NCI-H524 treated with DMSO at 0.1 percent for 48 hours (cell line): ENCODE measurements at regions not wholly inside any gene's neighbourhood (a gene's known extent, or its start where the extent isn't known, plus 50 kb on each side); places are given as distances from the start of the nearest gene placed in this dataset.
"Not testable (repeated sequence)": the region's sequence is repeated elsewhere in the genome, so short reads cannot be mapped to it uniquely, and the experiment has no call there.

Source experiments
- DNase-seq: peaks from one replicate; lab custom pipeline; 2025; lab: John Stamatoyannopoulos, UW

DNA sequence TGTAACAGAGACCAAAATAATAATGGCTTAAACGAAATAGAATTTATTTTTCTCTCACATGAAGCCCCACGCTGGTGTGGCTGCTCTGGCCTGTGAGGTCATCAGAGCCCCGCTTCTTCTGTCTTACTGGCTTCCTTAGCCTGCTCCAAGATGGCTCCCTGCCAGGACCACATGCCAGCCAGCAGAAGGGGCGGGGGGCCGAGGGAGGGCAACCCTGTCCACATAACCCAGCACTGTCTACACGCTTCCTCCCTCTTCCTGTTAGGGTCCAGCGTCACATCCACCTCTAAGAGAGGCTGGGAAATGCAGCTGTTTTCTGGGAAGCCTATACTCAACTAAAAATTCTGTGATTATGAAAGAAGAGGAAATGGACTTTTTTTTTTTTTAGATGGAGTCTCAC lies 107.9 kb upstream of the DLG1 start:
- DNase-seq = no peak

- no peak for DNase-seq
These were observed 106.3 kb upstream of the DLG1 start for GRCh38 chr3:197404754-197405153.

DNA sequence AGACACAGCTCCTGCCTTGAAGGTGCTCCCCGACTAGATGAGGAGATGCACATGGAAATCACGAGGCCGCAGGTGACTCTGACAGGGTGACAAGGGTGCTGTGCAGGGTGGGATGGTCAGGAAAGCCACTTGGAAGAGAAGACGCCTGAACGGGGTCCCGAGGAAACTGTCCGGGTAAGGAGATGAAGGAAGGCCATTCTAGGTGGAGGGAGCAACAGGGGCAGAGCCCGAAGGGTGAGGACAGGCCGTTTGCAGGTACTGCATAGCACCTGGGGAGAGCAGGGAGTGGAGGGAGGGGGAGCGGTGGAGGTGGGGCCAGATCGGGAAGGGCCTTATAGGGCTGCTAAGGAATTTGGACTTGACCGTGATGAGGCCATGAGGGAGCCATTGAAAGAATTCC lies 105.6 kb upstream of the DLG1 start:
- DNase-seq = no peak

GRCh38 chr3:197402401-197402800 lies 104.0 kb upstream of the DLG1 start:
- DNase-seq = not testable (repeated sequence)

GRCh38 chr3:197399486-197399885 lies 101.1 kb upstream of the DLG1 start:
- no peak for DNase-seq

- DNase-seq = no peak
These were observed 100.0 kb upstream of the DLG1 start for GRCh38 chr3:197398286-197398878.

- no peak for DNase-seq
These were observed 99.4 kb upstream of the DLG1 start for GRCh38 chr3:197397838-197398237.

DNA sequence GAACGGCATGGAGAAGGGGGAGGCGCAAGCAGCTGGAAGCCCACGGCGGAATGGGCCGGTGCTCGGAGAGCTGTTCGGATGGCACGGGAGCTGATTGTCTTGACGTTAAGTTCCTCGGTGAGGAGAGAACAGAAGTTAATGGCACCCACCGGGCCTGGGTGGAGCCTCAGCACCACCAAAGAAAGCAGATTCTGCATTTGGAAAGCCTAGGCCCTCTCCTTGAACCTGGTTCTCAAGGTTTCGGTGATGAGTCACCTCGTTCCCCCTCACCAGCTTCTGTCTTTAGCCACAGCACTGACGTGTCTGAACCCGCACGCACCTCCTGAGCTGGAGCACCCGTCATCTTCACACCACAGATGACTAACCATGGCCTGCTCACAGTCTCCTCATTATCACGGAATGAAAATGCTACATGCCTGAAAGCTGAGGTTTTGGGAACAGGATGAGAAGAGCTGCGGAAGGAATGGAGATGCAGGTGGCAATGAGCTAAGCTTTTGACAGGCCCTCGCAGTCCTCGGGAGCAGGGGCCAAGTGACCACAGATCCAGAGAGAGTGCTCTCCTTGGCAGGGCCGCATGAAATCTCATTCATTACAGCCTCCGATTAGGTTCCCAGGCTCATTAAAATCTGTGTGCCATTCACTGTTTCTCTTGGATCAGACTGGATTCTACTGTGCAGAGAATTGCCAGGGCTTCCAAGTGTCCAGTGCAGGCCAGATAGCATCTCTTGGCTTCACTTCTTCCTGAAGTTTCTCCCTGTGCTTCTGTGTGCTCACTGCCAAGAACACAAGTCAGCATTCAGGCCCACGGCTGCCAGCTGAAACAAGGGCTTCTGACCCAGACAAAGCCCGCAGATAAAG lies 96.3 kb upstream of the DLG1 start:
- DNase-seq = no peak

DNA sequence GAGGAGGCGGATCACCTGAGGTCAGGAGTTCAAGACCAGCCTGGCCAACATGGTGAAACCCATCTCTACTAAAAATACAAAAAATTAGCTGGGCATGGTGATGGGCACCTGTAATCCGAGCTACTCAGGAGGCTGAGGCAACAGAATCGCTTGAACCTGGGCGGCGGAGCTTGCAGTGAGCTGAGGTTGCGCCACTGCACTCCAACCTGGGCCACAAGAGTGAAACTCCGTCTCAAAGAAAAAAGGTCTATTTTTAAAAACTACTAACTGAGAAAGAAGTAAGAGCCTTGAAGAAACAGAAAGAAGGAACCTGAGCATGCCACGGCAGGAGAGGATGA lies 95.7 kb upstream of the DLG1 start:
- DNase-seq = not testable (repeated sequence)

GRCh38 chr3:197393711-197394110 lies 95.3 kb upstream of the DLG1 start:
- no peak for DNase-seq

GRCh38 chr3:197392961-197393360 lies 94.5 kb upstream of the DLG1 start:
- no peak for DNase-seq

GRCh38 chr3:197381371-197381770 lies 83.0 kb upstream of the DLG1 start:
- DNase-seq = no peak

- DNase-seq = no peak
These were observed 82.4 kb upstream of the DLG1 start for GRCh38 chr3:197380786-197381185.

DNA sequence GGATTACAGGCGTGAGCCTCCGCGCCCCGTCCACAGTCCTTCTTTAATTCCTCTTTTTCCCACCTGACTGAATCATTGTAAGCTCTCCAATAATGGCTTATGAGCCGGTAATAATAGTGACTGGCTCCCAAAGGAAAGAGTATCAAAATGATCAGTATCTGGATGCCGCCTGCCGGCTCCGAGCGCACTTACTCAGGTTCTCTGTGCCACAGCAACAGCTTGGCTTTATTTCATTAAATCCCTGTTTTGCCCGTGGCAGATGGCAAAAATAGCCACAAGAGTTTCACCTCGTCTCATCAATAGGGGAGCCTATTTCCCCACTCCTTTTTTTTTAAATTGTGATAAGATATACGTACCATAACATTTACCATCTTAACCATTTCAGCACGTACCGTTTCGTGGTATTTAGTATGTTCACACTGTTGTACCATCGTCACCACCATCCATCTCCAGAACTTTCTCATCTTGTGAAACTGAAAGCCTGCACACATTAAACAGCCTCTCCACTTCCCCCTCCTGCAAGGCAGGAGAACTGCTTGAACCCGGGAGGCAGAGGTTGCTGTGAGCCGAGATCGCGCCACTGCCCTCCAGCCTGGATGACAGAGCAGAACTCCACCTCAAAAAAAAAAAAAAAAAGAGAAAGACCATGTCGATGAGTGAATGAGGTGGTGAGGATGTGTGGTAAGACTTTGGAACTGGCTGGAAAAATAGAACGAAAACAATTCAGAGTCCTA lies 80.7 kb upstream of the DLG1 start:
- peak; percentile 91 for DNase-seq

DNA sequence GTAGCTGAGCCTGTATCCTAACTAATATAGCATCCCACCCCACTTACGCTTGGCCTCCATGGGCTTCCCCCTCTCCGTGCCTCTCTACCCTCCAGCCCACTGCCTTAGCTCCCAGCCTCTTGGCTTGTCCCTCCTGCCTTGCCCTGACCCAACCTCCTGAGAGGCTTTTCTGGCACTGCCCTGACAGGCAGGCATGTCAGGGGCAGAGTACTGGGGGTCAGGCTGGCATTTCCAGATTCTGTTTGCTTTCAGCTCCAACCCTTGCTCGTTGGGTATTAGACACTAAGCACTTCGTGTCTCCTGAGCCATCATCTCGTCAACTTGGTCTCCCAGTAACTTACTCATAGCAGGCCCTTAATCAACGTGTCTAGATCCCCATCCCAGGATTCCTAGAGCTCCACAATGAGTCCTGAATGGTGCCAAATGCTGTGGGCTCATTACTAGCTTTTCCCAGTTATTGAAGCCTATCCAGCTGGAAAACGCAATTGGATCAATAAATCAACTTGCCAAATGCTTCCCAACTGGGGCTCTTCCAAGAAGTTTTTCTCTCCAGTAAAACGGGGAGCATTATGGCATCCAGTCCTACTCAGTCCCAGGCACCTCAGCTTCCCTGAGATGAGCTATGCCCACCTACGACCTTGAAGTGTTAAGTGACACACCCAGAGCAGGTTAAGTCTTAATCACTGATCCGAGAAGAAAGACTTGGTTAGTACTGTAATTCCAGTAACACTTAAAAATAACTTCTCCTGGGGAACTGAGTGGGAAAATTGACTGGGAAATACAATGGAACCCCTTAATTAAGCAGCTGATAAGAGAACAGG lies 78.5 kb upstream of the DLG1 start:
- DNase-seq = no peak

DNA sequence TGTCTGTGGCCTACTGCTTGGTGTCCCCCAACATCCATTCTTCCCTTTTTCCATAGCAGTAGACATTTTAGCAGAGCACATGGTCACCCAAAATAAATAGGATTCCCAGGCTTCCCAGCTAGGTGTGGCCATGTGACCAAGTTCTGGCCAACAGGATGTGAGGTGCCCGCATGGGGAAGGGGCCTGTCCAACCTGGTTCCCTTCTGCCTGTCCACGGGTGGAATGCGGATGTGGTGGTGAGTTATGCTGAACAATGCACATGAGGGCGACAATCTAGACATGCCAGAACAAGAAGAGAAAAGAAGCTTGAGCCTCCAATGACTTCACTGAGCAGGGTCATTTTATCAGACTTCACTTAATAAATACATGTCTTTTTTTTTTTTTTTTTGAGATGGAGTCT lies 77.6 kb upstream of the DLG1 start:
- no peak for DNase-seq

- no peak for DNase-seq
These were observed 76.6 kb upstream of the DLG1 start for GRCh38 chr3:197375001-197375441.

DNA sequence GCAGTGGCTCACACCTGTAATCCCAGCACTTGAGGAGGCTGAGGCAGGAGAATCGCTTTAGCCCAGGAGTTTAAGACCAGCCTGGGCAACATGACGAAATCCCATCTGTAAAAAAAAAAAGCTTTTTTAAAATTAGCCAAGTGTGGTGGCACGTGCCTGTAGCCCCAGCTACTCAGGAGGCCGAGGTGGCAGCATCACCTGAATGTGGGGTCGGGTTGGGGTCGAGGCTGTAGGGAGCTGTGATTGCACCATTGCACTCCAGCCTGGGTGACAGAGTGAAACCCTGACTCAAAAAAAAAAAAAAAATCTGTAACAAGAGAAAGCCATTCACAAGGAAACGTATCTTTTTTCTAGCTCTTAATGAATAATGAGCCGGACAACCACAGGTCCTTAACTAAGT lies 74.7 kb upstream of the DLG1 start:
- no peak for DNase-seq

DNA sequence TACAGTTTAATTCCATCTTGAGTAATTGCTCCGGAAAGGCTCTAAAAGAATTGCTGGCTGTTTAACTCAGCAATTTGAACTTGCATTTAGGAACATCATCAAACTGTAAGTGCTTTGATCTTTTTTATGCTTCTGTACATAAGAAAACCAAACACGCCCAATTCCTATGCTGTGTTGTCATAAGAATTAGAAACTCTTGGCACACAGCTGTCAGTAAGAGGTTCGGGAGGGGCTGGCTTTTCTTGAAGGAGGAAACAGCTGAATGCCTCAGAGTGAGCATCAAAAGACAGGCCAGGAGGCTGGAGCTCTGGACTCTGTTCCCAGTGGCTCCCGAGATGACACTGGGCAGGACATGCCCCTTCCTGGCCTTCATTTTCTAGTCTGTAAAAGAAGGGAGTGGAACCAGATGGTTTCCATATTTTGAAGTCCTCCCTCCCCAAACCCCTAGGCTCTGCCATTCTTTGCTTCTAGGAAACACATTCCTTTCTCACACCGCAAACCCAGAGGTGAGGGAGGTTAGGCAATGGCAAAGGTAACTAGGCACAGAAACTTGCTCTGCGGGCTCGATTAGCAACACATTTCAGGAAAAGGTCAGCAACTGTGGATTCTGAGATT lies 73.7 kb upstream of the DLG1 start:
- DNase-seq = peak; percentile 93

GRCh38 chr3:197371591-197372046 lies 73.2 kb upstream of the DLG1 start:
- DNase-seq = peak; percentile 100

GRCh38 chr3:197369545-197369944 lies 71.1 kb upstream of the DLG1 start:
- DNase-seq = no peak

DNA sequence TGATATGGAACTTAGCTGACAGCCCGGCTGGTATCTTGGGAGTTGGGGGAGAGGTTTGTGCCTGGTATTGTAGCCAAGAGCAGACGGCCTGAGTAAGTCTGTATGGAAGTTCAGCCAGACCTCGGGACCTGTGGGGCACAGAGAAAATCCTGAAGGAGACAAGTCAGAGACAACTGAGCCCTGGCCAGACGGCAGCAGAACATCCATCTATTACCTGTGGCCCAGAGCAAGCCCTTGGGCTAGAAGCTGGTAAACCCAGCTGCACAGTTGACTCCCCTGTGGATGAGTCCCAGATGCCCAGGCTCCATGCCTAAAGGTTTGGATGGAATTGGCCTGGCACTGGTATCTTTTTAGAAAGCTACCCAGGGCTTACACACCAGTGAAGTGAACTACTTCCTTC lies 70.4 kb upstream of the DLG1 start:
- DNase-seq = no peak
